HAP-1 (cell line): ENCODE measurements at regions not wholly inside any gene's neighbourhood (a gene's known extent, or its start where the extent isn't known, plus 50 kb on each side); places are given as distances from the start of the nearest gene placed in this dataset.

Experiments used
- DNase-seq, 2 experiments: peaks; one replicate each; pipeline ENCODE4 v3.0.0-alpha.2; 2016 to 2020; ENCODE audit warnings: low spot score in 2 of 2
- H3K27me3 ChIP-seq: fragments of 250-450 bp; sonication (Bioruptor Pico); 2 replicates; pipeline ENCODE4 v1.5.1; 2020; ENCODE audit warnings: low read depth, mild to moderate bottlenecking, moderate library complexity
- H3K36me3 ChIP-seq: fragments of 250-450 bp; sonication (Bioruptor Pico); replicated peaks from 2 replicates; pipeline ENCODE4 v1.5.1; 2020; ENCODE audit warnings: mild to moderate bottlenecking
- H3K4me1 ChIP-seq: fragments of 250-450 bp; sonication (Bioruptor Pico); 2 replicates; pipeline ENCODE4 v1.5.1; 2020; ENCODE audit warnings: mild to moderate bottlenecking
- H3K4me3 ChIP-seq: fragments of 250-450 bp; sonication (Bioruptor Pico); 2 replicates; pipeline ENCODE4 v1.5.1; 2020; ENCODE audit warnings: mild to moderate bottlenecking, moderate library complexity
- H3K9me3 ChIP-seq: fragments of 250-450 bp; sonication (Bioruptor Pico); 2 replicates; pipeline ENCODE4 v1.5.1; 2020; ENCODE audit warnings: mild to moderate bottlenecking, moderate library complexity
- in situ Hi-C: fragments of 300-500 bp; cut with MboI; formaldehyde crosslinking; loops from 3 replicates; pipeline ENCODE4 v1.14.3; 2020; ENCODE audit warnings: low sequenced_read_pairs, inconsistent platforms, mixed read lengths

DNA sequence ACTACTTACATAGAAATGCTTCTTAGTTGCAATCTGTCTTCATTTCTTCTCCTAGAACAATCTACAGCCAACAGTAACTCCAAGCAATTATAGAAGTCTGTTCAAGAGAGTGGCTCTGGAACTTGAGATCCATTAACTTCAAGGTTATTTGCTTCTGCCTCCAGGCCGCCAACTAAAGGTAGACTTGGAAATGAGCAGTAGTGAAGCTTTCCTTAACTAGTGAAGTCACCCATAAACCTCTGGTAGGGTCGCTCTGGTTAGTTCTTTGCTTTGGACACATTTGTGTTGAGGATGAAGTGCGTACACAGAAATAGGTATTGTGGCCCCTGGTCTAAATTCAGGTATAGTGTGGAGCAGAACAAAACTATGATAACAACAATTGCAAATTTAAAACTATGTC lies 809.9 kb upstream of the RGS18 start:
- Histone ChIP-seq H3K27me3 (no peaks in the 10 kb centered on the region), H3K36me3 (no peaks in the 10 kb centered on the region), H3K4me3 (no peak overlapping the region), H3K9me3 (no peaks in the 10 kb centered on the region), H3K4me1 (no peaks in the 10 kb centered on the region)
- in situ Hi-C loops, result no loop called here
- DNase-seq, result no peak

DNA sequence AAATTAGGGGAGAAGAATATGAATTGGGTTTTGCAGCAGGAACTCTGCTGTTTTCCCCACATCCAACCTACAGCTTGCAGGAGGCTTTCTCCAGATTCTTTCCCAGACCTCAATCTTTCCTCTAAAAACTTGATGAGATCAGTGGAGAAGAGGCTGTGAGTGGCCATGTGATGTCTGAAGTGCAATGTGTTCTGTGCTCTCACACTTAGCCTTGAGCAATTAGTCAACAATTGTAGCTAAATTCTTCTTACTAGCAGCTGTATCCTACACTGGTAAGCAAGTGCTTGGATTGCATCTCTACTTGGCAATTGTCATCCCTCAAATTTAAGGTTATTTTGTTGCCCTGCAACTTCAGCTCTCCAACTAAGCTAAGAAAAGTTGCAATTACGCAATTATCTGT lies 807.3 kb upstream of the RGS18 start:
- Histone ChIP-seq H3K4me1 (no peaks in the 10 kb centered on the region), H3K36me3 (no peaks in the 10 kb centered on the region), H3K27me3 (no peaks in the 10 kb centered on the region), H3K4me3 (no peak overlapping the region), H3K9me3 (no peaks in the 10 kb centered on the region)
- in situ Hi-C loops, result no loop called here
- DNase-seq, result no peak

DNA sequence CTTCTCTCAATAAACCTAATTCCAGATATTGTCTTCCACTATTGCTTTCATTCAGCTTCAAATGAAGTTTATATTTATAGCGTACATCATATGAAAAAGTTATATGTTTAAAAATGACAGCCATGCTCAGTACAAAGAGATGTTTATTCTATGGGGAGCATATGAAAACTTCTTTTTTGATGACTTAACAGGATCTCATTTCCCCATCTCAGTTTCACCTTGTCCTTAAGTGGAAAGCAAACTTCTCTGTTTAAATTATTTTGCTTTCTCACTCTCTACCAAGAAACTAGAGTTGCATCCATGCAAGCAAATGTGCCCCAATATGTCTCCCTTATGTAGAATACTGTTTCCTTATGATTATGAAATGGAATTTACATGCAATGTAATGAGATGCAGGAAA lies 799.5 kb upstream of the RGS18 start:
- H3K4me1 ChIP-seq, result no peaks in the 10 kb centered on the region
- no peaks in the 10 kb centered on the region for H3K27me3 ChIP-seq
- no peaks in the 10 kb centered on the region for H3K36me3 ChIP-seq
- H3K9me3 ChIP-seq, result no peaks in the 10 kb centered on the region
- in situ Hi-C loops, result no loop called here
- no peak for DNase-seq
- H3K4me3 ChIP-seq, result no peak overlapping the region

DNA sequence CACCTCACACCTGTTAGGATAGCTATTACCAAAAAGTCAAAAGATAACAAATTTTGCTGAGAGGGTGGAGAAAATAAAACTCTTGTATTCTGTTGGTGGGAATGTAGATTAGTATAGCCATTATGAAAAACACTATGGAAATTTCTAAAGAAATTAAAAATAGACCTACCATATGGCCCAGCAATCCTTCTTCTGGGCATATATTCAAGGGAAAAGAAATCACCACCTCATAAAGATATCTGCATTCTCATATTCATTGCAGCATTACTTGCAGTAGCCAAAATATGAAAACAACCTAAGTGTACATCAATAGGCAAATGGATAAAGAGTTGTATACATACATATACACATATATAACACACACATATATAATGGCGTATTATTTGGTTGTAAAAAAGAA lies 791.6 kb upstream of the RGS18 start:
- Histone ChIP-seq H3K4me1 (no peaks in the 10 kb centered on the region; the same call in 1 of the 2 replicates), H3K27me3 (no peaks in the 10 kb centered on the region), H3K4me3 (no peak overlapping the region), H3K9me3 (no peaks in the 10 kb centered on the region), H3K36me3 (no peaks in the 10 kb centered on the region)
- no peak for DNase-seq
- in situ Hi-C loops, result no loop called here

DNA sequence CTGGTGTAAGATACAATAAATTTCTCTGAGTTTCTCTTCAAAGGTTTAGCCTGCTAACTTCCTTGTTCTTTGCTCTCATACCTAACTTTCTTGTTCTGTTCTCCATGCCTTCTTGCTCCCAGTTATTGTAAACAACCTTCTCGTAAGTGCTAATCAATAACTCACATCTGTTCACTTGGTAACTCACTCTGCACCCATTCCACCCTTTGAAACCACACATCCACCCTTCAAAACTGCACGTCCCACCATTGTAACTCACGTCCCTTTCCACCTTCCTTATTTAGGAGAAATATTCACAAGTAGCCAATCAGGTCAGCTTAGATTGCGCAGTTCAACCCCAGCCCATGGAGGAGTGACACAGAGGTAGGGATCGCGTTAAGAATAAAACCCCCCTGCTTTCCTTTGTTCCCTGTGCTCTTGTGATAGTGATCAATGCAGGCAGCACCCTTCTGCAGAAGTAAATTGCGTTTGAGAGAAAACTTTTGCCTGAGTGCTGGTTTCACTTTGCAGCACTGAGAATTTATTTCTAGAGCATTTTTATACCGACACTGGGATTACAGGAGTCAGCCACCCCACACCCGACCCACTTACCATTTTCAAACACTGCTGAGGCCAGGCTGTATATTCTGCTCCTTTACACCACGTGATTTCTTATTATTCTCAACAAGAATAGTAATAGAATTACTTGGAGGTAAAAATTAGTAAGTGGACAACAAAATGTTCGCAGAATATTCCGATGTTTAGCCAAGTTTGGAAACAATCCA lies 789.2 kb upstream of the RGS18 start:
- no peaks in the 10 kb centered on the region for H3K36me3 ChIP-seq
- no peak overlapping the region for H3K4me3 ChIP-seq
- DNase-seq, result no peak
- H3K27me3 ChIP-seq, result no peaks in the 10 kb centered on the region
- H3K9me3 ChIP-seq, result no peaks in the 10 kb centered on the region
- in situ Hi-C loops, result no loop called here
- no peaks in the 10 kb centered on the region; the same call in 1 of the 2 replicates for H3K4me1 ChIP-seq

DNA sequence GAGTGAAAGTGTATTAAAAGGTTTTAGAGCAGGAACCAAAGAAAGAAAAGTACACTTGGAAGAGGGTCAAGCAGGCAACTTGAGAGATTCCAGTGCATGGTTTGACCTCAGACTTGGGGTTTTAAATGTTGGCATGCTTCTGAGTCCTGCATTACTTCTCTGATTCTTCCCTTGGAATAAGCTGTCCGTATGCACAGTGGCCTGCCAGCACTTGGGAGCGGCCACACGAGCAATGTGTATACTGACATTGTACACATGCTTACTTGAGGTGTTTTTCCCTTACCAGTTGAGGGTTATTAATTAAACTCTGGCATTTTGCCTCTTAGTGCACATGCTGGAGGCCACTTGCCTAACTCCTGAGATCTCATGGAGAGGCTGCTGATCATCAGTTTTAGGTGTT lies 786.6 kb upstream of the RGS18 start:
- Histone ChIP-seq H3K4me1 (no peaks in the 10 kb centered on the region; the same call in 1 of the 2 replicates), H3K27me3 (no peaks in the 10 kb centered on the region), H3K9me3 (no peaks in the 10 kb centered on the region), H3K4me3 (no peak overlapping the region), H3K36me3 (no peaks in the 10 kb centered on the region)
- DNase-seq, result no peak
- in situ Hi-C loops, result no loop called here

DNA sequence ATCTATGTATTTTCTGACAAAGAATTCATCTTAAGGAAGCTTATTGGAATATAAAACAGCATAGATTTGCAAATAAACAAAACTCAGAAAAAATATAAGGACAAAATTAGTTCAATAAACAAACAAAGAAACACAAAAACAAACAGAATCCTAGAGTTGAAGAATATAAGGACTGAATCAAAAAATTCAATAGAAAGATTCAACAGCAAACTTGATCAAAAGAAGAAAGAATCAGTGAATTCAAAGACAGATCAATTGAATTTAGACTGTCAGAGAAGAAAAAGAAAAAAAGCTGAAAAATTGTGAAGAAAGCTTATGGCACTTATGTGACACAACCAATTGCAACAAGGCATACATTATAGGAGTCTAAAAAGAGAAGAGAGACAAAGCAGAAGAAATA lies 770.0 kb upstream of the RGS18 start:
- H3K4me1 ChIP-seq, result no peaks in the 10 kb centered on the region
- no peaks in the 10 kb centered on the region for H3K36me3 ChIP-seq
- no peaks in the 10 kb centered on the region for H3K9me3 ChIP-seq
- no peak for DNase-seq
- in situ Hi-C loops, result no loop called here
- H3K4me3 ChIP-seq, result no peak overlapping the region
- no peaks in the 10 kb centered on the region for H3K27me3 ChIP-seq

DNA sequence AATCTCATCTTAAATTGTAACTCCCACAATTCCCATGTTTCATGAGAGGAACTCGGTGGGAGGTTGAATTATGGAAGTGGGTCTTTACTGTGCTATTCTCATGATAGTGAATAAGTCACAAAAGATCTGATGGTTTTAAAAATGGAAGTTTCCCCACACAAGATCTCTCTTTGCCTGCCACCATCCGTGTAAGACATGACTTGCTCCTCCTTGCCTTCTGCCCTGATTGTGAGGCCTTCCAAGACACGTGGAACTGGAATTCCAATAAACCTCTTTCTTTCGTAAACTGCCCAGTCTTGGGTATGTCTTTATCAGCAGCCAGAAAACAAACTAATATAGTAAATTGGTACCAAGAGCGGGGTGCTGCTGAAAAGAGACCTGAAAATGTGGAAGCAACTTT lies 761.6 kb upstream of the RGS18 start:
- H3K27me3 ChIP-seq, result no peaks in the 10 kb centered on the region
- no peaks in the 10 kb centered on the region for H3K4me1 ChIP-seq
- no peaks in the 10 kb centered on the region for H3K36me3 ChIP-seq
- H3K9me3 ChIP-seq, result no peaks in the 10 kb centered on the region
- H3K4me3 ChIP-seq, result no peak overlapping the region
- in situ Hi-C loops, result no loop called here
- DNase-seq, result no peak

DNA sequence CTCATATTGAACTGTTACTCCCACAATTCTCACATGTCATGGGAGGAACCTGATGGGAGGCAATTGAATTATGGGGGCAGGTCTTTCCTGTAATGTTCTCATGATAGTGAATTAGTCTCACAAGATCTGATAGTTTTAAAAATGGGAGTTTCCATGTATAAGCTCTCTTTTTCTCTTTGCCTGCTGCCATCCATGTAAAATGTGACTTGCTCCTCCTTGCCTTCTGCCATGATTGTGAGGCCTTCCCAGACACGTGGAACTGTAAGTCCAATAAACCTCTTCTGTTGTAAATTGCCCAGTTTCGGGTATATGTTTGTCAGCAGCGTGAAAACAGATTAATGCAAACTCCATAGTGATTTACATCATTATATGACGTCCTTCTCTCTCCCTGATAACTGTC lies 759.7 kb upstream of the RGS18 start:
- Histone ChIP-seq H3K9me3 (no peaks in the 10 kb centered on the region), H3K4me1 (no peaks in the 10 kb centered on the region), H3K4me3 (no peak overlapping the region), H3K36me3 (no peaks in the 10 kb centered on the region), H3K27me3 (no peaks in the 10 kb centered on the region)
- in situ Hi-C loops, result no loop called here
- no peak for DNase-seq

DNA sequence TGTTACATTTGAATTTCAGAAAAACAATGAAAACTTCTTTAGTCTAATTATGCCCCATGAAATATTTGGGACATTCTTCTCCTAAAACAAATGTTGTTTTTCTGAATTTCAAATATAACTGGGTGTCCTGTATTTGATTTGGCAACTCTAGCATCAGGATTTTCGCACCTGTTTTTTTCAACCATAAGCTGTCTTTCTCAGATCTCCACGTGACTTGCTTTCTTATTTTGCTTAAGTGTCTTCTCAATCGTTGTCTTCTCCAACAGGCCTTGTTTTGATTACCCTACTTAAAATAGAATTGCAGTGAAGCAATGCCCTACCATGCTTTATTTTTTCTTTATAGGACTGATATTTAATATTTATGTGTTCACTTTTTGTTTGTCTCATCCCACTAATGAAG lies 752.8 kb upstream of the RGS18 start:
- Histone ChIP-seq H3K4me1 (no peaks in the 10 kb centered on the region), H3K36me3 (no peaks in the 10 kb centered on the region), H3K4me3 (no peak overlapping the region), H3K9me3 (no peaks in the 10 kb centered on the region), H3K27me3 (no peaks in the 10 kb centered on the region)
- in situ Hi-C loops, result no loop called here
- no peak for DNase-seq

DNA sequence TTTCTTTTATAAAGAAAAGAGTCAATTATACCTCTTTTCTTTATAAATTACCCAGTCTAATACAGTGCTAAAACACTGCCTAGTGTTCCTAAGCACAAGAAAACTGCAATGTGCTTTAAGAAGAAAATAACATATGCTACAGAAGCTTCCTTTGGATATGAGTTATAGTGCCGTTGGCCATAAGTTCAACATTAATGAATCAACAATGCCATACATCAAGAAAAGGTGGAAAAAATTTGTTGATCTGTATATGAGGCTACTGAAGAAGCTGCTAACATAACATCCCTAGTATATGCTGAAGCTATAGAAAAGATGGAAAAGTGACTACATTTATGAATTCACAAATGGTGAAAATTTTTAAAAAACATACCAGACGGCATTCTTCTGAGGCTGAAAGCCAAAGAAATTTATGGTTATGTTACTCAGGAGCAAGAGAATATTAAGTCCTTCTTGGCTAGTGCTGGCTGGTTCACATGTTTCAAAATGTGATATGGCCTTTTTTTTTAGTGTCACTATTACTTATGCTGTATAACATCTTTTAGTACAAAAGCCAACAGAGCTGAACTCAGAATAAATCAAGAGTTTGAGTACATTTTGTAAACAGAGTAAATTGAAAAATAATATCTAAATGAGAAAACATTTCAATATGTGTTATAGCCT lies 743.2 kb upstream of the RGS18 start:
- no peaks in the 10 kb centered on the region for H3K4me1 ChIP-seq
- DNase-seq, result no peak
- H3K27me3 ChIP-seq, result no peaks in the 10 kb centered on the region
- in situ Hi-C loops, result no loop called here
- H3K36me3 ChIP-seq, result no peaks in the 10 kb centered on the region
- H3K4me3 ChIP-seq, result no peak overlapping the region
- H3K9me3 ChIP-seq, result no peaks in the 10 kb centered on the region

DNA sequence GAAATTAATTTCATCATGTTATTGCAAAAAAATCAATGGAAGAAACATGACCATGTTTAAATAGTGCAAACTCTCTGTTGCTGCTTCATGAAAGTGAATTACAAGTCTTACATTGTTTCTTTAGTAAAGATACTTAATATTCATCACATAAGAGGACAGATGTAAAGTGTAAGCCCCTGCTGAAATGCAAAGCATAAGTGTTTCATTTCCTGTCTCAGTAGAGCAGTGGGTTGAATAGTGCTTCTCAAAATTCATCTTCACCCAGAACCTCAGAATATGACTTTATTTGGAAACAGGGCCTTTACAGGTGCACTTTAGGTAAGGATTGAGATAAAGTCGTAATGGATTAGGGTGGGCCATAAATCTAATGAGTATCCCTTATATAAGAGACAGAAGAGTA lies 738.4 kb upstream of the RGS18 start:
- Histone ChIP-seq H3K36me3 (no peaks in the 10 kb centered on the region), H3K4me1 (no peaks in the 10 kb centered on the region), H3K9me3 (no peaks in the 10 kb centered on the region), H3K27me3 (no peaks in the 10 kb centered on the region), H3K4me3 (no peak overlapping the region)
- DNase-seq, result no peak
- in situ Hi-C loops, result no loop called here

DNA sequence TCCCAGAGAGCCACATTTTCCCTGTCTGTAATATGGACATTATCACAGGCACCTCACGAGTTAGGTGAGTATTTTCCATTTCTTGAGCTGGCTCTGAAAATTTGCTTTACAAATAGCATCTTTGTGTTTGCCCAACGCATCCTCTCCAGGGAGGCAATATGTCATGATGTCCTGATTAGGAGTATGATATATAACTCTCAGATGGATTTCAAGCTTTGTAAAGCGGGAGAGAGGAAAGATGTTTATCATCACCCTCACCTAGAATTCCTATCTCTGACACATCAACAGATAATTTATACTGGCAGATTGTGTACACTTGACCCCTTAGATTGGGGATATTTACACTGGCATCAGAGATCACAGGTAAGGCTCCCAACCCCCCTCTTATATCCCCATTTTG lies 730.7 kb upstream of the RGS18 start:
- DNase-seq, result no peak
- Histone ChIP-seq H3K4me3 (no peak overlapping the region), H3K9me3 (no peaks in the 10 kb centered on the region), H3K27me3 (no peaks in the 10 kb centered on the region), H3K36me3 (no peaks in the 10 kb centered on the region), H3K4me1 (no peaks in the 10 kb centered on the region)
- in situ Hi-C loops, result no loop called here

DNA sequence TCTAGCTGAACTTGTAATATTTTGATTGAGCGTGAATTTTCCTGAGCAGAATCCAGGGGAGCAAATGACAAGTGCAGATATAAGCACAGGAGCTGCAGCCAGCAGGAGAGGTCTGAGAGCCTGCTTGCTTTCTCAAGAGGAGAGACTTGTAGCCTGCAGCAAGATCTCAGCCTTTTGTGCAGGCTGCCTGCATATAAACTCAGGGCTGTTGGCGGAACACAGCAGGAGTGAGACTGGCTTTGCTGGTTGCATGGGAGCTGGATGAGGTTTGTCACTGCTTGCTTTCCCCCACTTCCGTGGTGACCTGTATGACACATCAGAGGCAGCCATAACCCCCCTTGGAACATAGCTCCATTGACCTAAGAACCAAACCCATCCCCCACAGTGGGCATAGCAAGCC lies 725.4 kb upstream of the RGS18 start:
- Histone ChIP-seq H3K9me3 (no peaks in the 10 kb centered on the region), H3K4me1 (no peaks in the 10 kb centered on the region), H3K27me3 (no peaks in the 10 kb centered on the region), H3K4me3 (no peak overlapping the region), H3K36me3 (no peaks in the 10 kb centered on the region)
- no peak for DNase-seq
- in situ Hi-C loops, result no loop called here

DNA sequence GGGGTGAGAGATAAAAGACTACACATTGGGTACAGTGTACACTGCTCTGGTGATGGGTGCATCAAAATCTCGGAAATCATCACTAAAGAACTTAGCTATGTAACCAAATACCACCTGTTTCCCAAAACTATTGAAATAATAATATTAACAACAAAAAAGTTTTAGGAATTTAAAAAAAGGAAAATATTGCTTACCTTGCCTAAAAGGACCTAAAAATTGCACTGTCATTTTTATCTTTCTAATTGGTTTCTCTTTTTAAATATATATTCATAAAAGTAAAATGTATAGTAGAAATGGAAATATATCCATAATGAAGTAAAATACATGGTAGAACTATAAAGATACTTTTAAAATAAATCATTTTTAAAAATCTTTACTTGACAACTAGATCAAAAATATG lies 719.3 kb upstream of the RGS18 start:
- no peak for DNase-seq
- Histone ChIP-seq H3K27me3 (no peaks in the 10 kb centered on the region), H3K4me1 (no peaks in the 10 kb centered on the region), H3K9me3 (no peaks in the 10 kb centered on the region), H3K4me3 (no peak overlapping the region), H3K36me3 (no peaks in the 10 kb centered on the region)
- in situ Hi-C loops, result no loop called here
